ENCODE measurements at regions not wholly inside any gene's neighbourhood (a gene's known extent, or its start where the extent isn't known, plus 50 kb on each side); places are given as distances from the start of the nearest gene placed in this dataset.

- TF ChIP-seq CTCF (IDR thresholded peaks at IDR 0.05; ENCODE audit: low read depth, low read length) (no peak), EZH2phosphoT487 (IDR thresholded peaks at IDR 0.05; ENCODE audit: low read depth) (no peak)
Measured at GRCh38 chr2:14194233-14194632, 438.3 kb upstream of the LRATD1 start.

Data from OCI-LY3 (cell line).